GM23248 (cell line): ENCODE measurements at regions not wholly inside any gene's neighbourhood (a gene's known extent, or its start where the extent isn't known, plus 50 kb on each side); places are given as distances from the start of the nearest gene placed in this dataset.

Experiments used
- DNase-seq: peaks from one replicate; pipeline ENCODE4 v3.0.0-alpha.2; 2015
- H2AFZ ChIP-seq: fragments of 200-600 bp; sonication (generic); 2 replicates; pipeline ENCODE4 v1.6.1; 2016; ENCODE audit warnings: antibody characterized with exemption
- H3F3A ChIP-seq: fragments of 200-600 bp; sonication (generic); 2 replicates; pipeline ENCODE4 v1.6.1; 2016; ENCODE audit warnings: mild to moderate bottlenecking, antibody characterized with exemption, mixed run types; ENCODE audit not compliant: insufficient read depth
- H3K27ac ChIP-seq: fragments of 200-600 bp; sonication (generic); 2 replicates; pipeline ENCODE4 v1.5.1; 2016; ENCODE audit warnings: mild to moderate bottlenecking
- H3K27me3 ChIP-seq: fragments of 200-600 bp; sonication (generic); replicated peaks from 2 replicates; pipeline ENCODE4 v1.6.1; 2016; ENCODE audit warnings: mild to moderate bottlenecking; ENCODE audit not compliant: insufficient read depth
- H3K36me3 ChIP-seq: fragments of 200-600 bp; sonication (generic); 2 replicates; pipeline ENCODE4 v1.6.1; 2016; ENCODE audit warnings: low read depth, mild to moderate bottlenecking
- H3K4me1 ChIP-seq: fragments of 200-600 bp; sonication (generic); 2 replicates; pipeline ENCODE4 v1.6.1; 2016; ENCODE audit warnings: mild to moderate bottlenecking; ENCODE audit not compliant: insufficient read depth
- H3K4me2 ChIP-seq: fragments of 200-600 bp; sonication (generic); one replicate; pipeline ENCODE4 v1.6.1; 2016; ENCODE audit warnings: mild to moderate bottlenecking; ENCODE audit not compliant: unreplicated experiment
- H3K4me3 ChIP-seq: fragments of 200-600 bp; sonication (generic); 2 replicates; pipeline ENCODE4 v1.5.1; 2016; ENCODE audit warnings: mild to moderate bottlenecking
- H3K79me2 ChIP-seq: fragments of 200-600 bp; sonication (generic); 2 replicates; pipeline ENCODE4 v1.6.1; 2016; ENCODE audit warnings: mild to moderate bottlenecking; ENCODE audit not compliant: insufficient read depth
- H3K9ac ChIP-seq: fragments of 200-600 bp; sonication (generic); 2 replicates; pipeline ENCODE4 v1.6.1; 2016; ENCODE audit warnings: mild to moderate bottlenecking
- H3K9me2 ChIP-seq: fragments of 200-600 bp; sonication (generic); 2 replicates; pipeline ENCODE4 v1.6.1; 2016; ENCODE audit warnings: mixed run types, mild to moderate bottlenecking, moderate library complexity; ENCODE audit not compliant: insufficient read depth
- H3K9me3 ChIP-seq: fragments of 200-600 bp; sonication (generic); one replicate; pipeline ENCODE4 v1.6.1; 2017; ENCODE audit warnings: low read depth
- H4K20me1 ChIP-seq: fragments of 200-600 bp; sonication (generic); 2 replicates; pipeline ENCODE4 v1.6.0; 2016; ENCODE audit not compliant: insufficient read depth
- EZH2 ChIP-seq: fragments of 200-600 bp; sonication (generic); IDR thresholded peaks from 2 replicates; pipeline ENCODE4 v1.6.1; 2018; ENCODE audit warnings: antibody characterized with exemption, mild to moderate bottlenecking; ENCODE audit not compliant: insufficient read depth, poor library complexity, severe bottlenecking
- EZH2phosphoT487 ChIP-seq: fragments of 200-600 bp; sonication (generic); IDR thresholded peaks from 2 replicates; pipeline ENCODE4 v1.6.1; 2018; ENCODE audit warnings: antibody characterized with exemption, moderate library complexity, mild to moderate bottlenecking, low read depth; ENCODE audit not compliant: insufficient read depth
- WGBS, 2 experiments: methylation state at CpG; one replicate each; pipeline ENCODE4 v1.1.6; 2015 to 2017; ENCODE audit warnings: low lambda C conversion rate in 2 of 2, low coverage in 1 of 2; ENCODE audit errors: missing lambda C conversion rate in 2 of 2; 5-methylcytosine and 5-hydroxymethylcytosine counted together
- in situ Hi-C: fragments of 300-500 bp; cut with MboI; formaldehyde crosslinking; loops from 2 replicates; pipeline ENCODE4 v1.15.0; 2020

DNA sequence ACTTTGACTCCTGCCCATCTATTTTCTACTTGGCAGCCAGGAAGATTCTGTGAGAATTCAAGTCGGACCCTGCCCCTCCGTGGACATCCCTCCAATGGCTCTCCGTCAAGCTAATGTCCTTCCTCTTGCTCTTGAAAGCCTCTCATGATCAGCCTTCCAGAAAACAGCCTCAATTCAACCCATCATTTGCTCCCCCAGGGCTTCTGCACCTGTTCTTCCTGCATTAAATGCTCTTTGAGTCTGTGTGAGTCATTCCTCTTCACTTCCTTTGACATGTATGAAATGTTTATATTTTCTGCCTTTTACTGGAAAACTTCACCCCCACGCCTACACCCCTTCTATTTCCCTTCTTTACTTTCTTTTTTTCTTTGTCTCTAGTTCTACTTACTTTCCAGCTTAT, 734.1 kb upstream of the ZP4 start:
- Histone ChIP-seq H4K20me1 (no peaks in the 10 kb centered on the region), H3F3A (no peaks in the 10 kb centered on the region), H3K36me3 (no peaks in the 10 kb centered on the region), H3K9ac (no peak overlapping the region), H3K4me2 (no peak overlapping the region), H2AFZ (no peak overlapping the region), H3K9me2 (no peaks in the 10 kb centered on the region), H3K9me3 (no peaks in the 10 kb centered on the region), H3K79me2 (no peaks in the 10 kb centered on the region), H3K27ac (no peak overlapping the region), H3K27me3 (no peaks in the 10 kb centered on the region), H3K4me3 (no peak overlapping the region), H3K4me1 (no peaks in the 10 kb centered on the region)
- no peak for TF ChIP-seq EZH2phosphoT487
- TF ChIP-seq EZH2: no peak
- WGBS, 2 experiments: 4 to 5% methylated on average over 4 of the region's 4 CpGs
- in situ Hi-C loops: no loop called here
- no peak for DNase-seq

DNA sequence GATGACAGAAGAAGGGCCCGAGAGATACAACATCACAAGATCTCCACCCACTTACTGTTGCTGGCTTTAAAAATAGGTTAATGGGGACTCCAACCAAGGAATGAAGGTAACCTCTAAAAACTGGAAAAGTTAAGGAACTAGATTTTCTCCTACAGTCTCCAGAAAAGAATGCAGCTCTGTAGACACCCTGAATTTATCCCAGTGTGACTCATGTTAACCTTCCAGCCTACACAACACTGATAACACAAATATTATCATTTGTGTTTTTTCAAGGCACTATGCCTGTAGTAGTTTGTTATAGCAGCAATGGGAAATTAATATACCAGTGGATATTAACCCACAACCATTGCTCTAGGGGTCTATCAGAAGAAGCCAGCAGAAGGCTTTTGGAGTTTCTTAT, 730.7 kb upstream of the ZP4 start:
- no peaks in the 10 kb centered on the region for H3K9me3 ChIP-seq
- H3K36me3 ChIP-seq: no peaks in the 10 kb centered on the region
- H3K27ac ChIP-seq: no peak overlapping the region
- H3K79me2 ChIP-seq: no peaks in the 10 kb centered on the region
- 17 to 19% methylated on average over 1 of the region's 1 CpG for WGBS, 2 experiments
- no peak for DNase-seq
- no peak overlapping the region for H3K4me3 ChIP-seq
- H2AFZ ChIP-seq: no peak overlapping the region
- no peak overlapping the region for H3K9ac ChIP-seq
- H3F3A ChIP-seq: no peaks in the 10 kb centered on the region
- TF ChIP-seq EZH2phosphoT487 (no peak), EZH2 (no peak)
- in situ Hi-C loops: no loop called here
- no peaks in the 10 kb centered on the region for H3K9me2 ChIP-seq
- H3K27me3 ChIP-seq: no peaks in the 10 kb centered on the region
- H4K20me1 ChIP-seq: no peaks in the 10 kb centered on the region
- no peaks in the 10 kb centered on the region for H3K4me1 ChIP-seq
- H3K4me2 ChIP-seq: no peak overlapping the region

DNA sequence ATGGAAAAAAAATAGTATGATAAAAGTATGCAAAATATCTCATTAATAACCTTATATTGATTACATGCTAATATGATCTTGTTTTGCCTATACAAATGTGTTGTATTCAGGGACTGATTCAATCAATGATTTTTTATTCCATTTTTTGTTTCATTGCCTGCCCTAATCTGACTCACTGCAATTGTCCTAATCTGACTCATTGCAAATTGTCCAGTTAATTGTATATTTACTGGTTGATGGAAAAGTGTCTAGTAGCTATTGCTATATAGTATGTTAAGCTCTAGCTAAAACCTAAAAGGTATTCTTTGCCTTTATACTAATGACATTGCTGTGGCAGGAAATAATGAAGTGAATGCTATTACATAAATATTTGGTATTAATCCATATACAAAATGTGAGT, 728.9 kb upstream of the ZP4 start:
- H2AFZ ChIP-seq: no peak overlapping the region
- no peaks in the 10 kb centered on the region for H3K9me2 ChIP-seq
- H3K27me3 ChIP-seq: no peaks in the 10 kb centered on the region
- in situ Hi-C loops: no loop called here
- no peak overlapping the region for H3K4me3 ChIP-seq
- DNase-seq: peak; percentile 21
- no peak overlapping the region for H3K4me2 ChIP-seq
- H3K9me3 ChIP-seq: no peaks in the 10 kb centered on the region
- TF ChIP-seq EZH2 (no peak), EZH2phosphoT487 (no peak)
- no peaks in the 10 kb centered on the region for H4K20me1 ChIP-seq
- no peak overlapping the region for H3K9ac ChIP-seq
- no peak overlapping the region for H3K27ac ChIP-seq
- H3K79me2 ChIP-seq: no peaks in the 10 kb centered on the region
- no peaks in the 10 kb centered on the region for H3K4me1 ChIP-seq
- no peaks in the 10 kb centered on the region for H3F3A ChIP-seq
- H3K36me3 ChIP-seq: no peaks in the 10 kb centered on the region

DNA sequence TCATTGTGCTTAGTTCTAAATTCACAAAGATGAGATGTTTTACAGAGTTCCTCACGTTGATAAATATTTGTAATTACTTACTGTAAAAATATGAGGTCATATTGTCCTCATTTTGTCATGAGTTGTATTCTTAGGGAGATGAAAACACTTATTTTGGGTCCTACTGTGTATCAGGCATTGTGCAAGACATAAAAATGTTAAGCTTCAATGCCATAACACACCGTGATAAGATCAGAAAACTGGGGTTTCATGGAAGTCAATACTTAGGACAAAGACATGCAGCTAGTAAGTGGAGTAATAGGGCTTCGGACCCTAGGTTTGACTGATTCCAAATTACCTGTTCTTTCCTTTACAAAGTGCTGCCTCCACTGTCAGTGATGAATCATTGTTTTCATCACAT, 720.7 kb upstream of the ZP4 start:
- H3K27ac ChIP-seq: no peak overlapping the region

DNA sequence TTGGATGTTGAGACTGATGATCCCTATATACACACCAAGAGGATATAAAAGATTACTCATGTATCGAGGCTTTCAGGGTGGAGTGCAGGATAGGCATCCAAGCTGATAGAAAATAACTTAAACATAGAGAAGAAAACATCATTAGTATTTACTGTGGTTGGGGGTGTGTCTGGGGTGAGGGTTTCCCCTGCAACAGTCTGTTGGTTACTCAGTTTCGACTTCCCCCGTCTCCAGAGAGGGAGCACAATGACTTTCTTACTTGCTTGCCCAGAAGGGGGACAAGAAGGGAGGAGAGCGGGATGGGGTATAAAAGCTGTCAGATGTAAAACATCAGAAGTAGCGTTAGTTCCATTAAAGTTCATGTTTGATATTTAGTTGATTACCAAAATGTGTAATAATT, 717.4 kb upstream of the ZP4 start:
- H3K27ac ChIP-seq: no peak overlapping the region
- H3K4me1 ChIP-seq: no peaks in the 10 kb centered on the region
- H3K79me2 ChIP-seq: no peaks in the 10 kb centered on the region
- no peaks in the 10 kb centered on the region for H3K27me3 ChIP-seq
- DNase-seq: no peak
- no peaks in the 10 kb centered on the region for H4K20me1 ChIP-seq
- in situ Hi-C loops: no loop called here
- no peak overlapping the region for H3K9ac ChIP-seq
- H3K4me3 ChIP-seq: no peak overlapping the region
- WGBS, 2 experiments: 24 to 25% methylated on average over 5 of the region's 5 CpGs
- TF ChIP-seq EZH2: no peak
- TF ChIP-seq EZH2phosphoT487: no peak
- H2AFZ ChIP-seq: no peak overlapping the region
- no peaks in the 10 kb centered on the region for H3K36me3 ChIP-seq
- no peak overlapping the region for H3K4me2 ChIP-seq
- H3F3A ChIP-seq: no peaks in the 10 kb centered on the region
- H3K9me2 ChIP-seq: no peaks in the 10 kb centered on the region
- no peaks in the 10 kb centered on the region for H3K9me3 ChIP-seq

More for the DNA sequence above, 720.7 kb upstream of the ZP4 start:
- H3K36me3 ChIP-seq: no peaks in the 10 kb centered on the region
- H4K20me1 ChIP-seq: no peaks in the 10 kb centered on the region
- no peaks in the 10 kb centered on the region for H3K9me3 ChIP-seq
- WGBS, 2 experiments: 16% methylated on average over 3 of the region's 3 CpGs
- no peaks in the 10 kb centered on the region for H3K79me2 ChIP-seq
- H3F3A ChIP-seq: no peaks in the 10 kb centered on the region
- no peaks in the 10 kb centered on the region for H3K9me2 ChIP-seq
- H3K4me2 ChIP-seq: no peak overlapping the region
- no peaks in the 10 kb centered on the region for H3K4me1 ChIP-seq
- no peak for DNase-seq
- no peak overlapping the region for H2AFZ ChIP-seq
- no peaks in the 10 kb centered on the region for H3K27me3 ChIP-seq
- H3K9ac ChIP-seq: no peak overlapping the region
- TF ChIP-seq EZH2phosphoT487 (no peak), EZH2 (no peak)
- H3K4me3 ChIP-seq: no peak overlapping the region
- in situ Hi-C loops: no loop called here
